Fibroblast of skin of scalp (primary cell): ENCODE measurements at regions not wholly inside any gene's neighbourhood (a gene's known extent, or its start where the extent isn't known, plus 50 kb on each side); places are given as distances from the start of the nearest gene placed in this dataset.
A peak's percentile ranks its signal among the peaks of the same experiment; 100 is the strongest.

Source experiments
- DNase-seq: peaks from one replicate; pipeline ENCODE4 v3.0.0-alpha.2; 2013

- DNase-seq = no peak
Observed at GRCh38 chr12:73361156-73361863, 1089.1 kb downstream of the TRHDE start.

GRCh38 chr12:73361864-73362230 lies 1089.7 kb downstream of the TRHDE start:
- no peak for DNase-seq

- no peak for DNase-seq
Observed at GRCh38 chr12:73362666-73363065, 1090.5 kb downstream of the TRHDE start.

- no peak for DNase-seq
Observed at GRCh38 chr12:73372856-73373255, 1100.7 kb downstream of the TRHDE start.

GRCh38 chr12:73374360-73374759 lies 1102.2 kb downstream of the TRHDE start:
- DNase-seq = no peak

GRCh38 chr12:73383584-73384222 lies 1111.5 kb downstream of the TRHDE start:
- DNase-seq = no peak

GRCh38 chr12:73384592-73384991 lies 1112.4 kb downstream of the TRHDE start:
- no peak for DNase-seq

GRCh38 chr12:73390261-73390660 lies 1118.1 kb downstream of the TRHDE start:
- DNase-seq = no peak

- no peak for DNase-seq
Observed at GRCh38 chr12:73413051-73413450, 1124.6 kb upstream of the ATXN7L3B start.

- no peak for DNase-seq
Observed at GRCh38 chr12:73413974-73414373, 1123.7 kb upstream of the ATXN7L3B start.

GRCh38 chr12:73414926-73415325 lies 1122.7 kb upstream of the ATXN7L3B start:
- no peak for DNase-seq

GRCh38 chr12:73418541-73418940 lies 1119.1 kb upstream of the ATXN7L3B start:
- DNase-seq = no peak

GRCh38 chr12:73421832-73422231 lies 1115.8 kb upstream of the ATXN7L3B start:
- DNase-seq = peak; percentile 29

- no peak for DNase-seq
Observed at GRCh38 chr12:73424484-73424883, 1113.2 kb upstream of the ATXN7L3B start.

- no peak for DNase-seq
Observed at GRCh38 chr12:73445658-73446324, 1091.8 kb upstream of the ATXN7L3B start.

GRCh38 chr12:73452672-73453469 lies 1084.8 kb upstream of the ATXN7L3B start:
- DNase-seq = no peak

GRCh38 chr12:73460212-73460611 lies 1077.4 kb upstream of the ATXN7L3B start:
- no peak for DNase-seq

- DNase-seq = no peak
Observed at GRCh38 chr12:73465106-73465505, 1072.5 kb upstream of the ATXN7L3B start.

- no peak for DNase-seq
Observed at GRCh38 chr12:73486256-73486655, 1051.4 kb upstream of the ATXN7L3B start.

- no peak for DNase-seq
Observed at GRCh38 chr12:73506611-73507010, 1031.0 kb upstream of the ATXN7L3B start.

GRCh38 chr12:73514672-73515071 lies 1023.0 kb upstream of the ATXN7L3B start:
- no peak for DNase-seq

- no peak for DNase-seq
Observed at GRCh38 chr12:73517859-73518258, 1019.8 kb upstream of the ATXN7L3B start.

GRCh38 chr12:73529231-73529630 lies 1008.4 kb upstream of the ATXN7L3B start:
- no peak for DNase-seq
